ENCODE measurements at regions not wholly inside any gene's neighbourhood (a gene's known extent, or its start where the extent isn't known, plus 50 kb on each side); places are given as distances from the start of the nearest gene placed in this dataset.
A peak's percentile ranks its signal among the peaks of the same experiment; 100 is the strongest.

- no peak for DNase-seq (ENCODE audit: low read depth in 3 of 3)
Measured at GRCh38 chr15:98143116-98143515, 182.6 kb downstream of the ARRDC4 start.

- no peak for DNase-seq (ENCODE audit: low read depth in 3 of 3)
Measured at GRCh38 chr15:98144388-98144787, 183.9 kb downstream of the ARRDC4 start.

GRCh38 chr15:98146031-98146820 is 185.7 kb downstream of the ARRDC4 start:
- DNase-seq (ENCODE audit: low read depth in 3 of 3), result no peak

- DNase-seq (ENCODE audit: low read depth in 3 of 3), result no peak
Measured at GRCh38 chr15:98147415-98147814, 186.9 kb downstream of the ARRDC4 start.

GRCh38 chr15:98150084-98150483 is 189.6 kb downstream of the ARRDC4 start:
- no peak for DNase-seq (ENCODE audit: low read depth in 3 of 3)

- no peak for DNase-seq (ENCODE audit: low read depth in 3 of 3)
Measured at GRCh38 chr15:98150536-98150935, 190.0 kb downstream of the ARRDC4 start.

- DNase-seq (ENCODE audit: low read depth in 3 of 3), result no peak
Measured at GRCh38 chr15:98151096-98151495, 190.6 kb downstream of the ARRDC4 start.

GRCh38 chr15:98152156-98152555 is 191.7 kb downstream of the ARRDC4 start:
- no peak for DNase-seq (ENCODE audit: low read depth in 3 of 3)

GRCh38 chr15:98154863-98155262 is 194.4 kb downstream of the ARRDC4 start:
- DNase-seq (ENCODE audit: low read depth in 3 of 3), result no peak

GRCh38 chr15:98155356-98155755 is 194.9 kb downstream of the ARRDC4 start:
- DNase-seq (ENCODE audit: low read depth in 3 of 3), result no peak

- DNase-seq (ENCODE audit: low read depth in 3 of 3), result peak in 2 of 3 donors; percentile 10 to 11
Measured at GRCh38 chr15:98160236-98160635, 199.7 kb downstream of the ARRDC4 start.

GRCh38 chr15:98163319-98164045 is 203.0 kb downstream of the ARRDC4 start:
- DNase-seq (ENCODE audit: low read depth in 3 of 3), result no peak

- DNase-seq (ENCODE audit: low read depth in 3 of 3), result no peak
Measured at GRCh38 chr15:98164571-98164970, 204.1 kb downstream of the ARRDC4 start.

- no peak for DNase-seq (ENCODE audit: low read depth in 3 of 3)
Measured at GRCh38 chr15:98164986-98165385, 204.5 kb downstream of the ARRDC4 start.

- DNase-seq (ENCODE audit: low read depth in 3 of 3), result no peak
Measured at GRCh38 chr15:98167722-98168268, 207.3 kb downstream of the ARRDC4 start.

GRCh38 chr15:98169551-98169950 is 209.0 kb downstream of the ARRDC4 start:
- no peak for DNase-seq (ENCODE audit: low read depth in 3 of 3)

- DNase-seq (ENCODE audit: low read depth in 3 of 3), result no peak
Measured at GRCh38 chr15:98174286-98174685, 213.8 kb downstream of the ARRDC4 start.

GRCh38 chr15:98174841-98175240 is 214.3 kb downstream of the ARRDC4 start:
- no peak for DNase-seq (ENCODE audit: low read depth in 3 of 3)

GRCh38 chr15:98177966-98178592 is 217.6 kb downstream of the ARRDC4 start:
- no peak for DNase-seq (ENCODE audit: low read depth in 3 of 3)

GRCh38 chr15:98178861-98179260 is 218.4 kb downstream of the ARRDC4 start:
- no peak for DNase-seq (ENCODE audit: low read depth in 3 of 3)

GRCh38 chr15:98187549-98187948 is 227.0 kb downstream of the ARRDC4 start:
- no peak for DNase-seq (ENCODE audit: low read depth in 3 of 3)

GRCh38 chr15:98190914-98191313 is 230.4 kb downstream of the ARRDC4 start:
- no peak for DNase-seq (ENCODE audit: low read depth in 3 of 3)
